MM.1S (cell line): ENCODE measurements at regions not wholly inside any gene's neighbourhood (a gene's known extent, or its start where the extent isn't known, plus 50 kb on each side); places are given as distances from the start of the nearest gene placed in this dataset.

ENCODE experiments used
- DNase-seq: peaks from one replicate; pipeline ENCODE4 v3.0.0-alpha.2; 2015
- H2AFZ ChIP-seq: fragments of 300-600 bp; sonication (generic); 2 replicates; pipeline ENCODE4 v1.6.0; 2016; ENCODE audit warnings: antibody characterized with exemption, low read length
- H3F3A ChIP-seq: fragments of 300-600 bp; sonication (generic); 2 replicates; pipeline ENCODE4 v1.6.1; 2016; ENCODE audit warnings: mild to moderate bottlenecking, antibody characterized with exemption, low read length, moderate library complexity, mixed read lengths; ENCODE audit not compliant: insufficient read depth
- H3K27ac ChIP-seq: fragments of 300-600 bp; sonication (generic); 2 replicates; pipeline ENCODE4 v1.5.1; 2016; ENCODE audit warnings: mild to moderate bottlenecking, low read length
- H3K27me3 ChIP-seq: fragments of 300-600 bp; sonication (generic); replicated peaks from 2 replicates; pipeline ENCODE4 v1.6.0; 2016; ENCODE audit warnings: low read length; ENCODE audit not compliant: insufficient read depth
- H3K36me3 ChIP-seq: fragments of 300-600 bp; sonication (generic); replicated peaks from 2 replicates; pipeline ENCODE4 v1.6.1; 2016; ENCODE audit warnings: mild to moderate bottlenecking, low read length, mixed read lengths; ENCODE audit not compliant: insufficient read depth
- H3K4me1 ChIP-seq: fragments of 300-600 bp; sonication (generic); 2 replicates; pipeline ENCODE4 v1.6.1; 2016; ENCODE audit warnings: low read length, mixed read lengths
- H3K4me2 ChIP-seq: fragments of 300-600 bp; sonication (generic); 2 replicates; pipeline ENCODE4 v1.6.0; 2016; ENCODE audit warnings: low read depth, low read length
- H3K4me3 ChIP-seq: fragments of 300-600 bp; sonication (generic); 2 replicates; pipeline ENCODE4 v1.5.1; 2016; ENCODE audit warnings: low read length, mixed read lengths
- H3K79me2 ChIP-seq: fragments of 300-600 bp; sonication (generic); 2 replicates; pipeline ENCODE4 v1.6.1; 2016; ENCODE audit warnings: mixed run types, low read length, mixed read lengths
- H3K9ac ChIP-seq: fragments of 300-600 bp; sonication (generic); 2 replicates; pipeline ENCODE4 v1.6.1; 2016; ENCODE audit warnings: low read length, mixed read lengths
- H3K9me2 ChIP-seq: fragments of 300-600 bp; sonication (generic); replicated peaks from 2 replicates; pipeline ENCODE4 v1.6.1; 2016; ENCODE audit warnings: mild to moderate bottlenecking, low read length, mixed read lengths; ENCODE audit not compliant: insufficient read depth
- H3K9me3 ChIP-seq: fragments of 300-600 bp; sonication (generic); replicated peaks from 2 replicates; pipeline ENCODE4 v1.6.1; 2016; ENCODE audit warnings: mild to moderate bottlenecking, low read length, mixed read lengths; ENCODE audit not compliant: insufficient read depth
- H4K20me1 ChIP-seq: fragments of 300-600 bp; sonication (generic); 2 replicates; pipeline ENCODE4 v1.6.1; 2016; ENCODE audit warnings: mild to moderate bottlenecking, low read length, moderate library complexity, mixed read lengths; ENCODE audit not compliant: insufficient read depth
- CTCF ChIP-seq: fragments of 300-600 bp; sonication (generic); IDR thresholded peaks from 2 replicates; pipeline ENCODE4 v1.5.1; 2016; ENCODE audit warnings: antibody characterized with exemption, low read length, mixed read lengths
- EZH2 ChIP-seq: fragments of 300-600 bp; sonication (generic); optimal IDR thresholded peaks from 2 replicates; pipeline ENCODE3; 2017; ENCODE audit warnings: low read depth, mild to moderate bottlenecking, antibody characterized with exemption, low read length, mixed read lengths
- EZH2phosphoT487 ChIP-seq: fragments of 300-600 bp; sonication (generic); IDR thresholded peaks from 2 replicates; pipeline ENCODE4 v1.6.1; 2018; ENCODE audit warnings: antibody characterized with exemption, low read length

- H3K9ac ChIP-seq = no peak overlapping the region
- no peaks in the 10 kb centered on the region for H3F3A ChIP-seq
- TF ChIP-seq EZH2 = no peak
- TF ChIP-seq EZH2phosphoT487 = no peak
- no peak for TF ChIP-seq CTCF
- H3K4me1 ChIP-seq = no peaks in the 10 kb centered on the region
- H2AFZ ChIP-seq = no peak overlapping the region
- H3K27ac ChIP-seq = no peak overlapping the region
- no peaks in the 10 kb centered on the region for H4K20me1 ChIP-seq
- no peaks in the 10 kb centered on the region for H3K9me2 ChIP-seq
- H3K79me2 ChIP-seq = no peaks in the 10 kb centered on the region
- no peak for DNase-seq
- H3K9me3 ChIP-seq = no peaks in the 10 kb centered on the region
- no peaks in the 10 kb centered on the region for H3K27me3 ChIP-seq
- H3K4me2 ChIP-seq = no peak overlapping the region
- H3K36me3 ChIP-seq = no peaks in the 10 kb centered on the region
- H3K4me3 ChIP-seq = no peak overlapping the region
Observed at GRCh38 chr2:144054911-144055310, 465.0 kb downstream of the ZEB2 start.

- no peaks in the 10 kb centered on the region for H3F3A ChIP-seq
- TF ChIP-seq EZH2phosphoT487 (no peak), EZH2 (no peak), CTCF (no peak)
- no peaks in the 10 kb centered on the region for H3K4me1 ChIP-seq
- no peaks in the 10 kb centered on the region for H3K79me2 ChIP-seq
- DNase-seq = no peak
- no peak overlapping the region for H3K4me2 ChIP-seq
- no peak overlapping the region for H3K27ac ChIP-seq
- no peaks in the 10 kb centered on the region for H4K20me1 ChIP-seq
- no peaks in the 10 kb centered on the region for H3K27me3 ChIP-seq
- no peaks in the 10 kb centered on the region for H3K9me3 ChIP-seq
- no peaks in the 10 kb centered on the region for H3K36me3 ChIP-seq
- H3K9me2 ChIP-seq = no peaks in the 10 kb centered on the region
- no peak overlapping the region for H2AFZ ChIP-seq
- no peak overlapping the region for H3K4me3 ChIP-seq
- H3K9ac ChIP-seq = no peak overlapping the region
Observed at GRCh38 chr2:144052083-144052482, 467.8 kb downstream of the ZEB2 start.

GRCh38 chr2:144049137-144049536 lies 470.8 kb downstream of the ZEB2 start:
- DNase-seq = no peak
- TF ChIP-seq CTCF (no peak), EZH2phosphoT487 (no peak), EZH2 (no peak)

GRCh38 chr2:144048631-144049060 lies 471.3 kb downstream of the ZEB2 start:
- Histone ChIP-seq H3F3A (no peaks in the 10 kb centered on the region), H3K4me3 (no peak overlapping the region), H3K9ac (no peak overlapping the region), H3K79me2 (no peaks in the 10 kb centered on the region), H3K27ac (no peak overlapping the region), H3K9me3 (no peaks in the 10 kb centered on the region), H3K4me2 (no peak overlapping the region), H3K36me3 (no peaks in the 10 kb centered on the region), H2AFZ (no peak overlapping the region), H3K27me3 (no peaks in the 10 kb centered on the region), H3K9me2 (no peaks in the 10 kb centered on the region), H4K20me1 (no peaks in the 10 kb centered on the region), H3K4me1 (no peaks in the 10 kb centered on the region)
- no peak for TF ChIP-seq EZH2
- DNase-seq = no peak

More at GRCh38 chr2:144049137-144049536, 470.8 kb downstream of the ZEB2 start:
- H3K4me3 ChIP-seq = no peak overlapping the region
- no peaks in the 10 kb centered on the region for H3K79me2 ChIP-seq
- H3K27ac ChIP-seq = no peak overlapping the region
- no peaks in the 10 kb centered on the region for H3K36me3 ChIP-seq
- H3K27me3 ChIP-seq = no peaks in the 10 kb centered on the region
- no peak overlapping the region for H2AFZ ChIP-seq
- no peaks in the 10 kb centered on the region for H3K9me2 ChIP-seq
- no peaks in the 10 kb centered on the region for H3K4me1 ChIP-seq
- no peak overlapping the region for H3K4me2 ChIP-seq
- H3K9me3 ChIP-seq = no peaks in the 10 kb centered on the region
- H3F3A ChIP-seq = no peaks in the 10 kb centered on the region
- H3K9ac ChIP-seq = no peak overlapping the region
- H4K20me1 ChIP-seq = no peaks in the 10 kb centered on the region
